T-helper 17 cell (primary cell): ENCODE measurements at regions not wholly inside any gene's neighbourhood (a gene's known extent, or its start where the extent isn't known, plus 50 kb on each side); places are given as distances from the start of the nearest gene placed in this dataset.
"Not testable (repeated sequence)": the region's sequence is repeated elsewhere in the genome, so short reads cannot be mapped to it uniquely, and the experiment has no call there.

Experiments
- ATAC-seq: fragments of 150-1000 bp; cut with Tn5 transposase; 2 replicates; pipeline ENCODE4 v1.10.0; 2021; ENCODE audit warnings: mild to moderate bottlenecking, moderate library complexity
- DNase-seq, 3 donors: peaks; one replicate each; pipeline versions ENCODE4 v3.0.0 to v3.0.0-alpha.2; 2020 to 2021
- H3K9me3 ChIP-seq: one replicate; pipeline ENCODE4 v1.7.0; 2013; ENCODE audit warnings: low read length, mild to moderate bottlenecking; ENCODE audit not compliant: control insufficient read depth, poor library complexity, severe bottlenecking
- H3K27ac Mint-ChIP-seq: one replicate; pipeline ENCODE4 v1.8.0; 2022; ENCODE audit warnings: mild to moderate bottlenecking, moderate library complexity, mixed read lengths
- H3K27me3 Mint-ChIP-seq: one replicate; pipeline ENCODE4 v1.8.0; 2022; ENCODE audit warnings: mixed read lengths
- H3K36me3 Mint-ChIP-seq: one replicate; pipeline ENCODE4 v1.8.0; 2022; ENCODE audit warnings: low read depth, mixed read lengths
- H3K4me1 Mint-ChIP-seq: one replicate; pipeline ENCODE4 v1.8.0; 2022; ENCODE audit warnings: mild to moderate bottlenecking, mixed read lengths
- H3K4me3 Mint-ChIP-seq: one replicate; pipeline ENCODE4 v1.8.0; 2022; ENCODE audit warnings: mild to moderate bottlenecking, moderate library complexity, mixed read lengths

DNA sequence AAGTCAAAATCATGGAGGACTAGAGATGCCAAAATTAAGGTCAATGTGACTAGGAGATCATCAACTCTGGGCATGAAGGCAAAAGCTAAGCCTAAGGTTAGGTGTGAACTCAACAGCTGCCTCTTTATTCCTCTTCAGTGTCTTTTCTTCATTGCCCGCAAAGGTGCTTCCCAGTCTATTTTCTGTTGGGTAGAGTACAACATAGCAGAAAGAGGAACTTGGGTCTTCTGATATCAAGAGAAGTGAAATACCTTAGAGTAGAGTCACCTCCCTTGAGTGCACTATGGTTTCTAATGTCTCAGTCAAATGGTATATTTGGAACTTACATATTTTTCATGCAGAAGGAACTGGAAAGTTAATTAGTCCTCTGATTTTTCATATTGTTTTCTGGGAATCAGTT is 122.5 kb upstream of the GRIN3A start:
- ATAC-seq, result no peak
- Mint-ChIP-seq H3K27ac (no peak overlapping the region), H3K36me3 (no peaks in the 10 kb centered on the region), H3K4me3 (no peak overlapping the region), H3K4me1 (no peaks in the 10 kb centered on the region), H3K27me3 (no peaks in the 10 kb centered on the region)
- DNase-seq, result no peak
- H3K9me3 ChIP-seq, result no peaks in the 10 kb centered on the region

DNA sequence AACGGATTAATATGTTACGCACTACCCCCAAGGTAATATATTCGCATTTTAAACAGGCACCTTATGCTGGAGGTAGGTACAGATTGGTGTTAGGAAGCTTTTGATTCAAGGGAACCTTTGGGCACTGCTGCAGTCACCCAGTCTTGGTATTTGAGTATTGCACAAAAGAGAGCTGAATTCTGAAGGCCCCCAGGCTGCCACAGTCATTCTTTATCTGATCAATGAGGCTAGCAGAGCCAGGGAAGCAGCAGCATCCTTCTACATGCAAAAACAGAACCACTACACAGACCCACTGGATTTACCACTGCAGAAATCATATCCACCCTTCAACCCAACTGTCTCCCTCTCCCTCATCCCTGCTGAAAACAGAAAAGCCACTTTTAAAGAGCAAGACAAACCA is 121.2 kb upstream of the GRIN3A start:
- no peaks in the 10 kb centered on the region for H3K9me3 ChIP-seq
- Mint-ChIP-seq H3K4me1 (no peaks in the 10 kb centered on the region), H3K27ac (no peak overlapping the region), H3K36me3 (no peaks in the 10 kb centered on the region), H3K27me3 (no peaks in the 10 kb centered on the region), H3K4me3 (no peak overlapping the region)
- no peak for ATAC-seq
- DNase-seq, result no peak

DNA sequence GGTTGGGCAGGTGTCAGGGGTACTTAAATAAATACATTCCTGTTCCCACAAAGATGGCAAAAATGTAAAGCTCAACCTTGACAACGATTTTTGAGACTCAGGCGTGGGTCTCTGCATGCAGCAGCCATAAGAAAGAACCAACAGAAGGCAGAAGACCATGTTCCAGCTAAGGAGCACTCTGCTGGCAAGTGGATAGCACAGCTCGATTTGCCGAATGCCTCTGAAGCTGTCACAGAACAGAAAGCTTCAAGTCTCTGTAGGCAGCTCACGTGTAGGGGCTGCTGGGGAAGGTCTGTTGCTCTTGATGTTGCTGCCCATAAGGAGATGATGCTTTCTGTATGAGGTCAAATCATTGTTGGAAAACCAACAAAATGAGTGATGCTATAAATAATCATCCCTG is 119.6 kb upstream of the GRIN3A start:
- Mint-ChIP-seq H3K36me3 (no peaks in the 10 kb centered on the region), H3K4me3 (no peak overlapping the region)

DNA sequence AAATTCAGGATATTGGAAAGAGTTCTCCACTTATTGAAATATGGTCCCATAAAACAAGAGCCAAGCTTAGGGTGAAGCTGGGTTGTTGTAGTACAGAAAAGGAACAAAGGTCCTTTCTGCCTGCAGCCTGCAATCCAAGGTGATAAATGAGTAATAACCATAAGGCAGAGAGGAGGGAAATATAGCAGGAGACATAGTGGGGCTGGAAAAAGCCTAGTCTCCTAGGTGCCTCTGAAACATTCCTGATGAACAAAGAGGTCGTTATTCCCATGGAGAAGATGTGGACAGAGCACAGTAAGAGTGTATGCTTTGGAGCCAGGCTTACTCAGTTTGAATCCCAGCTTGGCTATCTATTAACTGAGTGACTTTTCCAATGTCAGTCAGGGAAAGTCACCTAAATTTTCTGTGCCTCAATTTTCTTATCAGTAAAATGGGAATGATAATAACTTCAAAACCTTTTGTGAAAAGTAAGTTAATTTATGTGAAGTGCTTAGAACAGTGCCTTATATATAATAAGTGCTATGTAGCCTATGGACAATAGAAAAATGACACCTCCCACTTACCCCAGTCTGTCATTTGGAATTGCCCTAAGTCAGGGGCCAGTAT is 110.8 kb upstream of the GRIN3A start:
- no peaks in the 10 kb centered on the region for H3K4me1 Mint-ChIP-seq
- no peak for DNase-seq

More for the DNA sequence above, 119.6 kb upstream of the GRIN3A start:
- Mint-ChIP-seq H3K4me1 (no peaks in the 10 kb centered on the region), H3K27ac (no peak overlapping the region), H3K27me3 (no peaks in the 10 kb centered on the region)
- no peak for DNase-seq
- H3K9me3 ChIP-seq, result no peaks in the 10 kb centered on the region
- ATAC-seq, result no peak

DNA sequence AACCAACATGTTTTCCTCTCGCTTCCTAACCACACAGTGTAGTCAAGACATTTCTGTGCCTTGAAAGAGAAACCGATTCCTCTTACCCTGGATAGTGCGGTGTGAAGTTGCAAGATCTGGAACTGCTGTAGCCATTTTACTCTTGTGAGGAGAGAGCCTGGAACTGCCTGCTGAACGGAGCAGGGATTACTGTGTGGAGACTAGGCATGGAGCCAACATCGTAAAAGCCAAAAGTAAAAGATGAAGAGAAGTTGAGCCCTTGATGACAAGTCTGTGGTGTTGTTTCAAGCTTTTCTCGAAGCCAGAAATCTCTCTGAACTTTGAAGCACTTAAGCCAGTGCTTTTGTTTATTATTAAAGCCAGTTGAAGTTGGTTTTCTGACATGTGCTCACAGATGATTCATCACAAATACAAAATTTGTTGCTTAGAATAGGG is 110.1 kb upstream of the GRIN3A start:
- H3K27me3 Mint-ChIP-seq, result no peaks in the 10 kb centered on the region
- no peak overlapping the region for H3K4me3 Mint-ChIP-seq
- no peaks in the 10 kb centered on the region for H3K4me1 Mint-ChIP-seq
- no peaks in the 10 kb centered on the region for H3K36me3 Mint-ChIP-seq
- no peak overlapping the region for H3K27ac Mint-ChIP-seq
- ATAC-seq, result no peak
- no peaks in the 10 kb centered on the region for H3K9me3 ChIP-seq
- no peak for DNase-seq

More for the DNA sequence above, 110.8 kb upstream of the GRIN3A start:
- no peaks in the 10 kb centered on the region for H3K36me3 Mint-ChIP-seq
- H3K4me3 Mint-ChIP-seq, result no peak overlapping the region
- no peak overlapping the region for H3K27ac Mint-ChIP-seq
- no peaks in the 10 kb centered on the region for H3K9me3 ChIP-seq
- H3K27me3 Mint-ChIP-seq, result no peaks in the 10 kb centered on the region
- no peak for ATAC-seq

DNA sequence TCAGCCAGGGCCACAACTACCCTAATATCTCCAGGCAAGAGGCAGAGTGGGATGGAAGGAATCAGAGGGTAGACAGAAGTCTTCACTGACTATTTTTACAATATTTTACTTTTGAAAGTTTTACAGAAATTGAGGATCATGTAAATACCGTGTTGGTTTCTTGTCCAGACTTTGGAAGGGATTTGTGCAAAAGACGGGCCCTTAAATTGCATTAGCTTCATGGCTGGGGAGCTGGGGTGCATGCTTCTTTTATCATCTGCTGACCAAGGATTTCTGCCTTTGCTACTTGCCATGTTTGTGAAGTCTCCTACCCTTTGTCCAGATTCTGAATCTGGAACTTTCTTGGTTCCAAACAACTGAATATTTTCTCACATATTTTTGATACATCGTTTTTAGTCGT is 107.7 kb upstream of the GRIN3A start:
- no peak for ATAC-seq
- DNase-seq, result no peak
- no peaks in the 10 kb centered on the region for H3K27me3 Mint-ChIP-seq
- H3K4me1 Mint-ChIP-seq, result no peaks in the 10 kb centered on the region
- H3K36me3 Mint-ChIP-seq, result no peaks in the 10 kb centered on the region
- no peaks in the 10 kb centered on the region for H3K9me3 ChIP-seq
- H3K27ac Mint-ChIP-seq, result no peak overlapping the region
- no peak overlapping the region for H3K4me3 Mint-ChIP-seq

DNA sequence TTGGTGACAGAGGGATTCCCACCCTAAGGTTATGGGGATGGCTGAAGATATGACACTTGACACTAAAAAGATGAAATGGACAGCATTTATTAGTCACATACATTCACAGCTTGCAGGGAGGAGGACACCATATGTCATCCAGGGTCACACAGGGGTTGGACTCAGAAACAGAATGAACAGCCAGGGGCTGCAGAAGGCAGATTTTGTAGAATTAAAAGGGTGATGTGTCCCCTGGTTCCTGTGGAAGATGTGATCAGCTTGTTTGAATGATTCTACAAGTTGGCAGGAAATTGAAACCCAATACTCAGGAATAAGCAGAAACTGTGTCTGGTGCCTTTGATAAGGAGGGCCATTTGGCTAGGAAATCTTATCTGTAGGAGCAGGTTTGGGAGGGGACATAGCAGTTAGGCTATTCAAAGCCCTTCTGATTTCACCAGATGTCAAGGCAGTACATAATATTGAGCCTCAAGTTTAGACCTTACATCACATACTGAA is 102.3 kb upstream of the GRIN3A start:
- DNase-seq (no peak), ATAC-seq (no peak)
- Mint-ChIP-seq H3K4me1 (no peaks in the 10 kb centered on the region), H3K36me3 (no peaks in the 10 kb centered on the region), H3K27me3 (no peaks in the 10 kb centered on the region), H3K27ac (no peak overlapping the region), H3K4me3 (no peak overlapping the region)
- H3K9me3 ChIP-seq, result no peaks in the 10 kb centered on the region

DNA sequence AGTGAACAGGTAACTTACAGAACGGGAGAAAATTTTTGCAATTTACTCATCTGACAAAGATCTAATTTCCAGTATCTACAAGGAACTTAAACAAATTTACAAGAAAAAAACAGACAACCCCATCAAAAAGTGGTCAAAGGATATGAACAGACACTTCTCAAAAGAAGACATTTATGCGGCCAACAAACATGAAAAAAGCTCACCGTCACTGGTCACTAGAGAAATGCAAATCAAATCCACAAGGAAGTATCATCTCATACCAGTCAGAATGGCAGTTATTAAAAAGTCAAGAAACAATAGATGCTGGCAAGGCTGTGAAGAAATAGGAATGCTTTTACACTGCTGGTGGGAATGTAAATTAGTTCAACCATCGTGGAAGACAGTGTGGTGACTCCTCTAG is 100.5 kb upstream of the GRIN3A start:
- DNase-seq, H3K27ac Mint-ChIP-seq, H3K9me3 ChIP-seq, ATAC-seq, H3K4me3 Mint-ChIP-seq, H3K4me1 Mint-ChIP-seq, H3K36me3 Mint-ChIP-seq, H3K27me3 Mint-ChIP-seq: not testable (repeated sequence)

DNA sequence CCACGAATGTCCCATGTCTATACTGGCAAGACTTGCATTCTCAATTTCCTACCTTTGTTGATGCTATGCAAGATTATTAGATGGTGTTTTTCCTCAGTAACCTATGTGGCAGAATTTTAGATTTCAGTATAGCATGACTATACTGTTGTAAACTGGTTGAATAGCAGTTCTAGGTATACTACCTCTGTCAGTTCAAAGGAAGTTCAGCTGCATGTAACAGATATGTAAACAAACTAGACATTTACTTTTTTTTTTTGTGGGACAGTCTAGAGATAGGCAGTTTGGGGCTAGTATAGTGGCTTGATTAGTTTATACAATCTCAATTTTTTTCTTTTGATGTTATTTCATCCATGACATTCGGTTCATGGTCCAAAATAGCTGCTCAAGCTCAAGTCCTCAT is 97.6 kb upstream of the GRIN3A start:
- ATAC-seq, result no peak

DNA sequence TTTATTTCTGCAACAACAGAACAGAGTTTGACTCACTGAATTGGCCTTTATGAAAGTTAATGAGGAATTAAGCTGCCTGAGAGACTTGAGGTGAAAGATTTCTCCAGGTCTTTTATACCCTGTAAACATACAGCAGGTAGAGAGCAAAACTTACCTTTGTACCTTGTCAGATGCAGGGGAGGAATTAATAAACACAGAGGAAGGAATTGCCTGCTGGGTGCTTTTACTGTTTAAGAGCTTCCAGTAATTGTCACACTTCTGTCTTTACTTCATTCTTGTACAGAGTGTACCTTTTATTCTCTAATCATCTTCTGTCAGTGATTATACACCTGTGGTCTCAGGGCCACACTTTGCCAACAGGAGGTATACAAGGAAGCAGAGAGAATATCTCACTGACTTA is 94.0 kb upstream of the GRIN3A start:
- H3K4me1 Mint-ChIP-seq, result no peaks in the 10 kb centered on the region
- H3K27ac Mint-ChIP-seq, result no peak overlapping the region
- no peaks in the 10 kb centered on the region for H3K9me3 ChIP-seq
- no peaks in the 10 kb centered on the region for H3K36me3 Mint-ChIP-seq
- no peak for DNase-seq
- H3K27me3 Mint-ChIP-seq, result no peaks in the 10 kb centered on the region
- ATAC-seq, result no peak
- H3K4me3 Mint-ChIP-seq, result no peak overlapping the region

More for the DNA sequence above, 97.6 kb upstream of the GRIN3A start:
- H3K36me3 Mint-ChIP-seq, result no peaks in the 10 kb centered on the region
- no peaks in the 10 kb centered on the region for H3K9me3 ChIP-seq
- no peak overlapping the region for H3K27ac Mint-ChIP-seq
- no peaks in the 10 kb centered on the region for H3K27me3 Mint-ChIP-seq
- no peaks in the 10 kb centered on the region for H3K4me1 Mint-ChIP-seq
- no peak for DNase-seq
- no peak overlapping the region for H3K4me3 Mint-ChIP-seq

DNA sequence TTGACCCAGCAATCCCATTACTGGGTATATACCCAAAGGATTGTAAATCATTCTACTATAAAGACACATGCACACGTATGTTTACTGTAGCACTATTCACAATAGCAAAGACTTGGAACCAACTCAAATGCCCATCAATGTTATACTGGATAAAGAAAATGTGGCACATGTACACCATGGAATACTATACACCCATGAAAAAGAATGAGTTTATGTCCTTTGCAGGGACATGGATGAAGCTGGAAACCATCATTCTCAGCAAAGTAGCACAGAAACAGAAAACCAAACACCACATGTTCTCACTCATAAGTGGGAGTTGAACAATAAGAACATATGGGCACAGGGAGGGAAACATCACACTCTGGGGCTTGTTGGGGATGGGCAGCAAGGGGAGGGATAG is 83.0 kb upstream of the GRIN3A start:
- not testable (repeated sequence) for H3K4me3 Mint-ChIP-seq, H3K27me3 Mint-ChIP-seq, H3K27ac Mint-ChIP-seq, ATAC-seq, H3K9me3 ChIP-seq, H3K36me3 Mint-ChIP-seq, H3K4me1 Mint-ChIP-seq, DNase-seq

DNA sequence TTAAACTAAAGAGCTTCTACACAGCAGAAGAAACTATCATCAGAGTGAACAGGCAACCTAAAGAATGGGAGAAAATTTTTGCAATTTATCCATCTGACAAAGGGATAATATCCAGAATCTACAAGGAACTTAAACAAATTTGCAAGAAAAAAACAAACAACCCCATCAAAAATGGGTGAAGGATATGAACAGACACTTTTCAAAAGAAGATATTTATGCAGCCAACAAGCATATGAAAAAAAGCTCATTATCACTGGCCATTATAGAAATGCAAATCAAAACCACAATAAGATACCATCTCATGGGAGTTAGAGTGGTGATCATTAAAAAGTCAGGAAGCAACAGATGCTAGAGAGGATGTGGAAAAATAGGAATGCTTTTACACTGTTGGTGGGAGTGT is 82.5 kb upstream of the GRIN3A start:
- H3K36me3 Mint-ChIP-seq, H3K9me3 ChIP-seq, H3K27me3 Mint-ChIP-seq, H3K4me1 Mint-ChIP-seq, DNase-seq, H3K27ac Mint-ChIP-seq, ATAC-seq, H3K4me3 Mint-ChIP-seq: not testable (repeated sequence)

DNA sequence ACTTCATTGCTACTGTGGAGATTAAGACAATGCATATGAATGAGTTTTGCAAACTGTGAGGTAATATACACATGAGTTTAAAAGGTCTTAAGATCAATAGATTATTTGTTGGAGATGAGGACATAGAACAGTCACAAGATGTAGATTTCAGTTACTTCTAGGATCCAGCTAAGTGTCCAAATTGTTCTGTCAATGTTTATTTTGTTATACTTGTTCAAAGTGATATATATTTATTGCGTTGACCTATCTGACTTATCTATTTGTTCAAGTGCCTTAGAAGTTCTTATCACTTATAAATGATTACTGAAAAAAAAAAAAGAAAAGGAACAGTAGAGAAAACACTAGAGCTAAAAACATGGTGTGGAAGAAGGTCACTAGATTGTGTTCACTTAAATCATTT is 75.6 kb upstream of the GRIN3A start:
- no peak for DNase-seq
- Mint-ChIP-seq H3K4me1 (no peaks in the 10 kb centered on the region), H3K36me3 (no peaks in the 10 kb centered on the region), H3K4me3 (no peak overlapping the region), H3K27ac (no peak overlapping the region), H3K27me3 (no peaks in the 10 kb centered on the region)
- no peaks in the 10 kb centered on the region for H3K9me3 ChIP-seq
- ATAC-seq, result no peak

DNA sequence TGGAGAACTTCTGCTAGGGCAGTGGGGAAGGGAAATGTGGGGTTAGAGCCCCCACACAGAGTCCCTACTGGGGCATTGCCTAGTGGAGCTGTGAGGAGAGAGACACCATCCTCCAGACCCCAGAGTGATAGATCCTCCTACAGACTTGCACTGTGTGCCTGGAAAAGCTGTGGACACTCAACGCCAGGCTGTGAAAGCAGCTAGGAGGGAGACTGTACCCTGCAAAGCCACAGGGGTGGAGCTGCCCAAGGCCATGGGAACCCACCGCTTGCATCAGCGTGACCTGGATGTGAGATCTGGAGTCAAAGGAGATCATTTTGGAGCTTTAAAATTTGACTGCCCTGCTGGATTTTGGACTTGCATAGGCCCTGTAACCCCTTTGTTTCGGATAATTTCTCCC is 69.4 kb upstream of the GRIN3A start:
- not testable (repeated sequence) for H3K27ac Mint-ChIP-seq, H3K4me3 Mint-ChIP-seq, ATAC-seq, H3K27me3 Mint-ChIP-seq, H3K4me1 Mint-ChIP-seq, H3K9me3 ChIP-seq, DNase-seq, H3K36me3 Mint-ChIP-seq
